NCI-H82 (cell line): ENCODE measurements at regions not wholly inside any gene's neighbourhood (a gene's known extent, or its start where the extent isn't known, plus 50 kb on each side); places are given as distances from the start of the nearest gene placed in this dataset.
"Not testable (repeated sequence)": the region's sequence is repeated elsewhere in the genome, so short reads cannot be mapped to it uniquely, and the experiment has no call there.

Experiments
- DNase-seq: peaks from one replicate; lab custom pipeline; 2025; lab: John Stamatoyannopoulos, UW

GRCh38 chr2:231869704-231870103 is 56.5 kb downstream of the NPPC start:
- DNase-seq = no peak

GRCh38 chr2:231869016-231869415 is 57.2 kb downstream of the NPPC start:
- DNase-seq = not testable (repeated sequence)

GRCh38 chr2:231866450-231866849 is 59.7 kb downstream of the NPPC start:
- no peak for DNase-seq

- DNase-seq = no peak
Observed at GRCh38 chr2:231865222-231865621, 61.0 kb downstream of the NPPC start.

GRCh38 chr2:231862071-231862470 is 64.1 kb downstream of the NPPC start:
- DNase-seq = no peak

GRCh38 chr2:231861288-231861931 is 64.8 kb downstream of the NPPC start:
- peak; percentile 26 for DNase-seq
